C4-2B (cell line): ENCODE measurements at regions not wholly inside any gene's neighbourhood (a gene's known extent, or its start where the extent isn't known, plus 50 kb on each side); places are given as distances from the start of the nearest gene placed in this dataset.

ENCODE experiments used
- H3K27ac ChIP-seq: fragments of 450-650 bp; 2 replicates; pipeline ENCODE4 v1.5.1; 2017
- ZFX ChIP-seq: fragments of 450-650 bp; IDR thresholded peaks from 2 replicates; pipeline ENCODE4 v1.6.1; 2017
- TF ChIP-seq, protein P1 (sequence below): fragments of 450-650 bp; conservative IDR thresholded peaks from 2 replicates; pipeline ENCODE4 v1.5.1; 2017; ENCODE audit warnings: mild to moderate bottlenecking

DNA sequence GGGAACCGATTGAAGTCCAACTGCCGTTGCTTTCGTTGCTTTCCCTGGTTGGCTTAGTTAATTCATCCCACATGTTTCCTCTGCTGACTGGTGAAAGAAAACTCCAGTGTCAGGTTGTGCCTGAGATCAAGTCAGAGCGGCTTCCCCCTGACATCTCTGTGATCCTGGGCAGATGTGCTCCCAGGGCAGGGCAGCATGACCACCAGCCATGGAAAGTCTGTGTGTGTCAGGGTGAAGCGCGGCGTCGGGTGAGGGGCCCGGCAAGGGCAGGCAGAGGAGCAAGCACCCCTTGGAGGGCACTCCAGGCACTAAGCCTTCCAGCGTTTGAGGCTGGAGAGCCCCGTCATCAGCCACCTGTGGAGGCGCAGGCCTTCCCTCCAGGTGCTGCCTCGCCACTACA, 54.5 kb upstream of the IGF1 start:
- H3K27ac ChIP-seq, result no peak overlapping the region
- TF ChIP-seq ZFX, result no peak
- TF ChIP-seq, protein P1, sequence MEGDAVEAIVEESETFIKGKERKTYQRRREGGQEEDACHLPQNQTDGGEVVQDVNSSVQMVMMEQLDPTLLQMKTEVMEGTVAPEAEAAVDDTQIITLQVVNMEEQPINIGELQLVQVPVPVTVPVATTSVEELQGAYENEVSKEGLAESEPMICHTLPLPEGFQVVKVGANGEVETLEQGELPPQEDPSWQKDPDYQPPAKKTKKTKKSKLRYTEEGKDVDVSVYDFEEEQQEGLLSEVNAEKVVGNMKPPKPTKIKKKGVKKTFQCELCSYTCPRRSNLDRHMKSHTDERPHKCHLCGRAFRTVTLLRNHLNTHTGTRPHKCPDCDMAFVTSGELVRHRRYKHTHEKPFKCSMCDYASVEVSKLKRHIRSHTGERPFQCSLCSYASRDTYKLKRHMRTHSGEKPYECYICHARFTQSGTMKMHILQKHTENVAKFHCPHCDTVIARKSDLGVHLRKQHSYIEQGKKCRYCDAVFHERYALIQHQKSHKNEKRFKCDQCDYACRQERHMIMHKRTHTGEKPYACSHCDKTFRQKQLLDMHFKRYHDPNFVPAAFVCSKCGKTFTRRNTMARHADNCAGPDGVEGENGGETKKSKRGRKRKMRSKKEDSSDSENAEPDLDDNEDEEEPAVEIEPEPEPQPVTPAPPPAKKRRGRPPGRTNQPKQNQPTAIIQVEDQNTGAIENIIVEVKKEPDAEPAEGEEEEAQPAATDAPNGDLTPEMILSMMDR, result no peak

DNA sequence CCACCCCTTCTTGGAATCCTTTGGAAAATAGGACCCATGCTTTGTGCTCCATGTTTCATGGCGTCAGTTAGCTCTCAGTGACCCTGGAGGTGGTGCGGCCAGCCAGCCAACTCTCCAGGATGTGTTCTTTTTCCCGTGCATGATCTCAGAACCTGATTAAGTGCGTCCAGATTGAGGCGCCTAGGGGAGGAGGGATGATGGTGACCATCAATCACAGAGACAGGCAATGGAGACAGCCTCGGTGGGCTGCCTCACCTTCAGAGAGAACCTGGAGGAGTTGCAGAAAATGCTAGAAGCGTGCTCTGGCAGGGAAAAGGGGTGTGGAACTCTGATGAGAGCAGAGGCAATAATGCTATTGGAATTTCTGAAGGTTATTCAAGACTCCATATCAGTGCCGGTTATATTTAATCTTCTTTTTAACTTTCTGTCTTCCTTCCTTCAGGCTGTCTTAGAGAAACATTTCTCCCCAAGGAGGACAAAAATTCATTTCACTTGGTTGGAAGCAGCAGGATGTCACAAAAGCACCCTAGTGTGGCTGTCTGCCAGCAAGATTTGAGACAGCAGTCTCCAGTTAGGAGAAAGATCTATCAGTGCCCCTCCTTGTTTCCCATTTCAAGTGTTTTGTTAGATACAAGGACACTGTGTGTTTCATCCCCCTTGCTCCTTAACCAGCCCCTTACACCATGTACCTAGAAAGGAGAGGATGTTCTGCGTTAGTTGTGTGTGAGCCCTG, 53.3 kb upstream of the IGF1 start:
- TF ChIP-seq, protein P1, result no peak
- no peak for TF ChIP-seq ZFX
- H3K27ac ChIP-seq, result no peak overlapping the region
